Neural cell (in vitro differentiated cells): ENCODE measurements at regions not wholly inside any gene's neighbourhood (a gene's known extent, or its start where the extent isn't known, plus 50 kb on each side); places are given as distances from the start of the nearest gene placed in this dataset.

Experiments
- H2AFZ ChIP-seq: fragments of 200-600, 300-800 bp; sonication (generic), shearing (Covaris generic); 2 replicates; pipeline ENCODE4 v1.6.0; 2014; ENCODE audit warnings: low read depth, mild to moderate bottlenecking, antibody characterized with exemption, low read length, moderate library complexity
- H3F3A ChIP-seq: fragments of 200-600 bp; shearing (Covaris generic); 2 replicates; pipeline ENCODE4 v1.6.1; 2016; ENCODE audit warnings: mild to moderate bottlenecking, moderate library complexity, mixed read lengths, antibody characterized with exemption, low read length; ENCODE audit not compliant: insufficient read depth, poor library complexity, severe bottlenecking
- H3K27ac ChIP-seq: fragments of 200-600, 300-800 bp; sonication (generic), shearing (Covaris generic); 2 replicates; pipeline ENCODE4 v1.5.1; 2014; ENCODE audit warnings: mild to moderate bottlenecking, low read length, moderate library complexity
- H3K27me3 ChIP-seq: fragments of 300-800, 200-600 bp; sonication (generic), shearing (Covaris generic); 2 replicates; pipeline ENCODE4 v1.6.0; 2014; ENCODE audit warnings: mild to moderate bottlenecking, low read depth, low read length, moderate library complexity; ENCODE audit not compliant: insufficient read depth
- H3K36me3 ChIP-seq: fragments of 300-800, 200-600 bp; sonication (generic), shearing (Covaris generic); 2 replicates; pipeline ENCODE4 v1.5.1; 2014; ENCODE audit warnings: mild to moderate bottlenecking, antibody characterized with exemption, low read length, moderate library complexity; ENCODE audit not compliant: insufficient read depth
- H3K4me2 ChIP-seq: fragments of 300-800, 200-600 bp; sonication (generic), shearing (Covaris generic); 2 replicates; pipeline ENCODE4 v1.6.0; 2014; ENCODE audit warnings: mild to moderate bottlenecking, low read length
- H3K4me3 ChIP-seq: fragments of 300-800, 200-600 bp; sonication (generic), shearing (Covaris generic); 2 replicates; pipeline ENCODE4 v1.5.1; 2014; ENCODE audit warnings: mild to moderate bottlenecking, low read length, moderate library complexity
- H3K79me2 ChIP-seq: fragments of 200-600 bp; shearing (Covaris generic); replicated peaks from 2 replicates; pipeline ENCODE4 v1.6.0; 2014; ENCODE audit warnings: mild to moderate bottlenecking, low read length, moderate library complexity; ENCODE audit not compliant: insufficient read depth
- H3K9ac ChIP-seq: fragments of 300-800, 200-600 bp; sonication (generic), shearing (Covaris generic); 2 replicates; pipeline ENCODE4 v1.6.1; 2016; ENCODE audit warnings: mild to moderate bottlenecking, low read length, mixed read lengths
- H3K9me2 ChIP-seq: fragments of 200-600 bp; shearing (Covaris generic); 2 replicates; pipeline ENCODE4 v1.6.1; 2016; ENCODE audit warnings: mild to moderate bottlenecking, low read length, mixed read lengths; ENCODE audit not compliant: insufficient read depth
- H3K9me3 ChIP-seq: fragments of 200-600, 300-800 bp; sonication (generic), shearing (Covaris generic); 2 replicates; pipeline ENCODE4 v1.6.1; 2016; ENCODE audit warnings: mild to moderate bottlenecking, mixed run types, low read length, moderate library complexity, mixed read lengths
- H4K20me1 ChIP-seq: fragments of 200-600 bp; shearing (Covaris generic); 2 replicates; pipeline ENCODE4 v1.6.1; 2016; ENCODE audit warnings: mild to moderate bottlenecking, mixed run types; ENCODE audit not compliant: insufficient read depth
- CTCF ChIP-seq: fragments of 450-650 bp; IDR thresholded peaks from 2 replicates; pipeline ENCODE4 v1.5.1; 2014; ENCODE audit warnings: antibody characterized with exemption, mild to moderate bottlenecking, moderate library complexity; ENCODE audit not compliant: poor library complexity, severe bottlenecking
- EP300 ChIP-seq: fragments of 450-650 bp; conservative IDR thresholded peaks from 2 replicates; pipeline ENCODE4 v1.6.1; 2014; ENCODE audit warnings: antibody characterized with exemption, mild to moderate bottlenecking, moderate library complexity; ENCODE audit not compliant: poor library complexity, severe bottlenecking
- EZH2 ChIP-seq: fragments of 200-600, 300-800 bp; shearing (Covaris generic), sonication (generic); IDR thresholded peaks from 2 replicates; pipeline ENCODE4 v1.6.1; 2014; ENCODE audit warnings: antibody characterized with exemption, low read length, borderline replicate concordance, mild to moderate bottlenecking; ENCODE audit not compliant: insufficient read depth, poor library complexity, severe bottlenecking
- MXI1 ChIP-seq: fragments of 450-650 bp; conservative IDR thresholded peaks from 2 replicates; pipeline ENCODE4 v1.6.1; 2014; ENCODE audit warnings: antibody characterized with exemption, mild to moderate bottlenecking; ENCODE audit not compliant: poor library complexity, severe bottlenecking
- POLR2AphosphoS5 ChIP-seq: IDR thresholded peaks from 2 replicates; pipeline ENCODE4 v1.6.1; 2012
- RAD21 ChIP-seq: fragments of 450-650 bp; conservative IDR thresholded peaks from 2 replicates; pipeline ENCODE4 v1.6.1; 2014; ENCODE audit warnings: antibody characterized with exemption, mild to moderate bottlenecking, moderate library complexity
- REST ChIP-seq: IDR thresholded peaks from 2 replicates; pipeline ENCODE4 v1.6.1; 2012; ENCODE audit warnings: borderline replicate concordance
- SMC3 ChIP-seq: fragments of 450-650 bp; conservative IDR thresholded peaks from 2 replicates; pipeline ENCODE4 v1.6.1; 2014; ENCODE audit warnings: antibody characterized with exemption, mild to moderate bottlenecking, moderate library complexity; ENCODE audit not compliant: poor library complexity
- TAF1 ChIP-seq: IDR thresholded peaks from 2 replicates; pipeline ENCODE4 v1.6.1; 2012; ENCODE audit warnings: low read depth

GRCh38 chr3:81005992-81006391, 755.5 kb downstream of the GBE1 start (continued):
- TF ChIP-seq RAD21 (no peak), POLR2AphosphoS5 (no peak), TAF1 (no peak)

- Histone ChIP-seq H3F3A (no peaks in the 10 kb centered on the region), H4K20me1 (no peaks in the 10 kb centered on the region), H3K27me3 (no peaks in the 10 kb centered on the region), H3K4me3 (no peak overlapping the region), H3K9ac (no peak overlapping the region), H3K4me2 (no peak overlapping the region), H2AFZ (no peak overlapping the region), H3K79me2 (no peaks in the 10 kb centered on the region), H3K27ac (no peak overlapping the region), H3K9me2 (no peaks in the 10 kb centered on the region), H3K36me3 (no peaks in the 10 kb centered on the region), H3K9me3 (no peaks in the 10 kb centered on the region)
- no peak for TF ChIP-seq EP300
Observed at GRCh38 chr3:81003817-81004216, 757.6 kb downstream of the GBE1 start.

GRCh38 chr3:81003008-81003645, 758.3 kb downstream of the GBE1 start:
- Histone ChIP-seq H4K20me1 (no peaks in the 10 kb centered on the region), H3F3A (no peaks in the 10 kb centered on the region), H3K36me3 (no peaks in the 10 kb centered on the region), H3K9me2 (no peaks in the 10 kb centered on the region), H3K4me3 (no peak overlapping the region), H3K9me3 (no peaks in the 10 kb centered on the region), H2AFZ (no peak overlapping the region), H3K27ac (no peak overlapping the region), H3K27me3 (no peaks in the 10 kb centered on the region), H3K4me2 (no peak overlapping the region), H3K9ac (no peak overlapping the region), H3K79me2 (no peaks in the 10 kb centered on the region)
- TF ChIP-seq SMC3: no peak
- TF ChIP-seq EZH2: no peak
- no peak for TF ChIP-seq EP300
- no peak for TF ChIP-seq REST
- no peak for TF ChIP-seq CTCF
- TF ChIP-seq MXI1: no peak
- no peak for TF ChIP-seq POLR2AphosphoS5
- no peak for TF ChIP-seq RAD21
- no peak for TF ChIP-seq TAF1
